IMR-90 (cell line): ENCODE measurements at regions not wholly inside any gene's neighbourhood (a gene's known extent, or its start where the extent isn't known, plus 50 kb on each side); places are given as distances from the start of the nearest gene placed in this dataset.
"Not testable (repeated sequence)": the region's sequence is repeated elsewhere in the genome, so short reads cannot be mapped to it uniquely, and the experiment has no call there.

Source experiments
- ATAC-seq: fragments of 200-7000 bp; cut with Tn5 transposase; 2 replicates; pipeline ENCODE4 v1.9.1; 2020; ENCODE audit warnings: low read depth, mild to moderate bottlenecking, moderate library complexity
- BruUV-seq: library from RNA; stranded (reverse); fragments of 400-500 nt; replicated peaks from 2 replicates; lab custom pipeline; 2021; lab: Mats Ljungman, UMichigan
- CTCF ChIA-PET: fragments of 300-600 bp; formaldehyde crosslinking; extraction: SDS; loops from one replicate; lab custom pipeline; 2021; ENCODE audit warnings: antibody characterized with exemption; lab: Yijun Ruan, JAX
- POLR2A ChIA-PET: fragments of 300-600 bp; sonication (Branson Sonifier 250); formaldehyde crosslinking; loops from one replicate; lab custom pipeline; 2022; ENCODE audit warnings: antibody characterized with exemption; ENCODE audit not compliant: unreplicated experiment; lab: Charles Lee
- DNase-seq: peaks from one replicate; pipeline ENCODE4 v3.0.0; 2013
- H2AFZ ChIP-seq: replicated peaks from 2 replicates; pipeline ENCODE3; 2013; ENCODE audit warnings: low read length, mild to moderate bottlenecking; ENCODE audit not compliant: poor library complexity
- H2AK5ac ChIP-seq: 2 replicates; pipeline ENCODE4 v1.6.1; 2013; ENCODE audit warnings: low read depth, low read length, inconsistent platforms
- H2AK9ac ChIP-seq: replicated peaks from 2 replicates; pipeline ENCODE3; 2013; ENCODE audit warnings: mild to moderate bottlenecking, low read depth, low read length, moderate library complexity; ENCODE audit not compliant: poor library complexity
- H2BK120ac ChIP-seq: 2 replicates; pipeline ENCODE4 v1.6.1; 2013; ENCODE audit warnings: low read depth, low read length, inconsistent platforms
- H2BK15ac ChIP-seq: 3 replicates; pipeline ENCODE4 v1.6.1; 2013; ENCODE audit warnings: low read depth, low read length, inconsistent platforms
- H2BK20ac ChIP-seq: 2 replicates; pipeline ENCODE4 v1.6.1; 2013; ENCODE audit warnings: low read depth, mild to moderate bottlenecking, inconsistent platforms, low read length, moderate library complexity
- H2BK5ac ChIP-seq: 2 replicates; pipeline ENCODE4 v1.6.1; 2013; ENCODE audit warnings: mild to moderate bottlenecking, low read depth, low read length, inconsistent platforms; ENCODE audit not compliant: poor library complexity, severe bottlenecking
- H3K14ac ChIP-seq: replicated peaks from 2 replicates; pipeline ENCODE4 v1.6.1; 2013; ENCODE audit warnings: low read depth, low read length, inconsistent platforms
- H3K18ac ChIP-seq: 2 replicates; pipeline ENCODE4 v1.6.1; 2013; ENCODE audit warnings: low read depth, low read length, control low read depth
- H3K23ac ChIP-seq: 2 replicates; pipeline ENCODE4 v1.6.1; 2013; ENCODE audit warnings: low read depth, low read length, inconsistent platforms
- H3K27ac ChIP-seq: 2 replicates; pipeline ENCODE4 v1.5.1; 2013; ENCODE audit warnings: mild to moderate bottlenecking, control low read depth, low read length; ENCODE audit not compliant: insufficient read depth
- H3K27me3 ChIP-seq: 2 replicates; pipeline ENCODE4 v1.6.1; 2013; ENCODE audit warnings: low read length; ENCODE audit not compliant: control insufficient read depth, insufficient read depth
- H3K36me3 ChIP-seq: 2 replicates; pipeline ENCODE4 v1.6.1; 2013; ENCODE audit warnings: low read length, mixed read lengths; ENCODE audit not compliant: control insufficient read depth, insufficient read depth
- H3K4ac ChIP-seq: 2 replicates; pipeline ENCODE4 v1.6.1; 2013; ENCODE audit warnings: low read depth, low read length, inconsistent platforms
- H3K4me1 ChIP-seq: 2 replicates; pipeline ENCODE4 v1.6.1; 2013; ENCODE audit warnings: low read length, mixed read lengths; ENCODE audit not compliant: control insufficient read depth, insufficient read depth
- H3K4me2 ChIP-seq: 2 replicates; pipeline ENCODE4 v1.6.1; 2013; ENCODE audit warnings: low read depth, mild to moderate bottlenecking, control low read depth, low read length, moderate library complexity
- H3K4me3 ChIP-seq: 2 replicates; pipeline ENCODE4 v1.5.1; 2013; ENCODE audit warnings: low read depth, mild to moderate bottlenecking, control low read depth, low read length, moderate library complexity; ENCODE audit not compliant: insufficient read depth
- H3K56ac ChIP-seq: 2 replicates; pipeline ENCODE4 v1.6.1; 2013; ENCODE audit warnings: low read length, inconsistent platforms; ENCODE audit not compliant: insufficient read depth; ENCODE audit errors: extremely low read depth
- H3K79me1 ChIP-seq, 2 experiments: 2 replicates each; pipeline ENCODE4 v1.6.1; 2013; ENCODE audit warnings: low read length in 2 of 2, inconsistent platforms in 1 of 2, low read depth in 1 of 2
- H3K9ac ChIP-seq: 2 replicates; pipeline ENCODE4 v1.6.1; 2013; ENCODE audit warnings: low read depth, low read length, control low read depth
- H3K9me1 ChIP-seq: 2 replicates; pipeline ENCODE4 v1.6.1; 2013; ENCODE audit warnings: low read length, inconsistent platforms; ENCODE audit not compliant: insufficient read depth
- H3K9me3 ChIP-seq: 2 replicates; pipeline ENCODE4 v1.6.1; 2013; ENCODE audit warnings: low read length; ENCODE audit not compliant: control insufficient read depth, insufficient read depth
- H4K20me1 ChIP-seq: 2 replicates; pipeline ENCODE4 v1.6.1; 2013; ENCODE audit warnings: low read length, inconsistent platforms; ENCODE audit not compliant: insufficient read depth
- H4K5ac ChIP-seq: 2 replicates; pipeline ENCODE4 v1.6.1; 2013; ENCODE audit warnings: mild to moderate bottlenecking, low read depth, low read length, control low read depth
- H4K8ac ChIP-seq, 2 experiments: 2 replicates each; pipeline ENCODE4 v1.6.1; 2013; ENCODE audit warnings: low read depth in 2 of 2, low read length in 2 of 2, control low read depth in 1 of 2, inconsistent platforms in 1 of 2
- H4K91ac ChIP-seq: 2 replicates; pipeline ENCODE4 v1.6.1; 2013; ENCODE audit warnings: low read depth, low read length, inconsistent platforms; ENCODE audit not compliant: insufficient read depth
- WGBS, 2 experiments: methylation state at CpG; one replicate each; pipeline versions ENCODE4 v1.1.5 to v1.1.7; 2013; ENCODE audit warnings: missing lambda C conversion rate in 2 of 2; ENCODE audit not compliant: insufficient read length in 1 of 2; ENCODE audit errors: extremely low coverage in 2 of 2; 5-methylcytosine and 5-hydroxymethylcytosine counted together
- dilution Hi-C: fragments of 300-500 bp; cut with HindIII; formaldehyde crosslinking; loops from one replicate; pipeline ENCODE4 v1.14.3; 2018; ENCODE audit warnings: low sequenced_read_pairs; ENCODE audit not compliant: unreplicated experiment
- in situ Hi-C: fragments of 300-500 bp; cut with MboI; formaldehyde crosslinking; loops from 3 replicates; pipeline ENCODE4 v1.14.3; 2019; ENCODE audit warnings: low sequenced_read_pairs, inconsistent platforms, mixed read lengths
- intact Hi-C: fragments of 100-400 bp; cut with micrococcal nuclease; formaldehyde crosslinking; loops from 2 replicates; pipeline ENCODE4 v1.10.0; 2022

DNA sequence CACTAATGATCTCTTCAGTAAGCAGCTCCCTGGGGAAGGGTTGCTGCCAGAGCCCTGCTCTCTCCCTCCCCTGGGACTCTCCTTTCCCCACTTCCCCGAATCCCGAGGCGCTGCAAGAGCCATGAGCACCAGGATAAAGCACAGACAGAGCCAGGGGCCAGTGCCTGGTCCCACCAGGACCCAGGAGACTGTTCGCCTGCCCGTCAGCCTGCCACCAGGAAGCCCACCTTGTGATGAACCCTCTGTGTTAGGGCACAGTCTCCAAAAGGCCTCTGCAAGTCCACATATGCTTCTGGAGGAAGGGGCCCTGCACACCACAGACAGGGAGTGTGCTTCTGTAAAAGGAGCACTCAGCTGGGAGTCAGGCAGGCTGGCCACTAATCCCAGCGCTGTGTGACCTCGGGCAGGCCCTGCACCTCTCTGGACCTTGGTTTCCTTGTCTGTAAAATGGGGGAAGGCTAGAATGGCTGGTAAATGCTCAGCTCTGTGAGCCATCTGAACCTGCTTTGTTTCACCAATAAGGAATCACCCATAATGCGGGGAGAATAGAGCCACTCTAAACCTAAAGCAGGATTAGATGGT, 209.4 kb downstream of the TBC1D2B start:
- H3K4me2 ChIP-seq, BruUV-seq, H3K9ac ChIP-seq, H2BK5ac ChIP-seq, H3K18ac ChIP-seq, H2BK15ac ChIP-seq, H3K36me3 ChIP-seq, H3K9me3 ChIP-seq, H3K4me1 ChIP-seq, dilution Hi-C loops, H2AK9ac ChIP-seq, H2AK5ac ChIP-seq, in situ Hi-C loops, H4K20me1 ChIP-seq, ATAC-seq, POLR2A ChIA-PET, H3K4me3 ChIP-seq, H4K5ac ChIP-seq, CTCF ChIA-PET, DNase-seq, intact Hi-C loops, H3K9me1 ChIP-seq, H4K8ac ChIP-seq, H3K56ac ChIP-seq, H3K23ac ChIP-seq, H3K27ac ChIP-seq, H2BK120ac ChIP-seq, H3K4ac ChIP-seq, H2BK20ac ChIP-seq, H3K14ac ChIP-seq, H2AFZ ChIP-seq, H4K91ac ChIP-seq, H3K79me1 ChIP-seq: not testable (repeated sequence)
- H3K27me3 ChIP-seq = peaks cover 24% of the 10 kb centered on the region
- 79% methylated on average over 5 of the region's 8 CpGs; no CpG with 5 or more reads in 1 of the 2 experiments for WGBS, 2 experiments
